ENCODE measurements at regions not wholly inside any gene's neighbourhood (a gene's known extent, or its start where the extent isn't known, plus 50 kb on each side); places are given as distances from the start of the nearest gene placed in this dataset.

- H2BK15ac ChIP-seq (ENCODE audit: low read length): no peak overlapping the region
- peak overlapping the region; percentile 28 for H2BK120ac ChIP-seq (replicated peaks; ENCODE audit: low read depth, low read length)
- no peak overlapping the region for H3K56ac ChIP-seq (replicated peaks; ENCODE audit: insufficient read length, low read depth, low read length)
- H3K27ac ChIP-seq (ENCODE audit: low read depth, low read length): no peak overlapping the region
- no peaks in the 10 kb centered on the region for H3K27me3 ChIP-seq (replicated peaks in 1 of 4; ENCODE audit: control insufficient read depth in 3 of 4, extremely low read depth in 1 of 4, insufficient read depth in 3 of 4, low read length in 3 of 4)
- no peak overlapping the region for H3K4me3 ChIP-seq (ENCODE audit: extremely low read depth in 1 of 4, insufficient read depth in 2 of 4, low read depth in 3 of 4, low read length in 4 of 4)
- H2AFZ ChIP-seq (ENCODE audit: low read length): no peak overlapping the region
- no peak overlapping the region for H4K91ac ChIP-seq (replicated peaks; ENCODE audit: insufficient read length, low read length)
- no peak overlapping the region for H3K18ac ChIP-seq (ENCODE audit: extremely low read depth, low read length)
- FAIRE-seq (no peak), DNase-seq (ENCODE audit: low read depth in 1 of 2, low spot score in 2 of 2) (no peak)
- H2BK20ac ChIP-seq (ENCODE audit: low read length): no peak overlapping the region
- H3K79me1 ChIP-seq (ENCODE audit: low read depth, low read length): no peaks in the 10 kb centered on the region
- H3K23ac ChIP-seq (ENCODE audit: insufficient read length): no peak overlapping the region
- no peak overlapping the region for H2AK5ac ChIP-seq (ENCODE audit: low read depth, low read length)
- 93% methylated on average over 2 of the region's 2 CpGs; no CpG with 5 or more reads in 1 of the 2 experiments for WGBS, 2 experiments (ENCODE audit: extremely low coverage in 1 of 2, insufficient coverage in 1 of 2, insufficient read length in 1 of 2, insufficient replicate concordance in 2 of 2, low coverage in 1 of 2, low lambda C conversion rate in 2 of 2, missing lambda C conversion rate in 1 of 2)
- H3K9ac ChIP-seq (replicated peaks in 1 of 4; ENCODE audit: extremely low read depth in 1 of 4, low read depth in 3 of 4, low read length in 3 of 4): no peak overlapping the region
- no peaks in the 10 kb centered on the region for H3K79me2 ChIP-seq (ENCODE audit: control insufficient read depth in 1 of 2, insufficient read depth in 2 of 2, low read length in 2 of 2)
- H3K23me2 ChIP-seq (ENCODE audit: low read depth, low read length): no peaks in the 10 kb centered on the region
- H3K36me3 ChIP-seq (ENCODE audit: control insufficient read depth in 2 of 4, insufficient read depth in 4 of 4, low read length in 3 of 4): no peaks in the 10 kb centered on the region
- ChIA-PET CTCF (ENCODE audit: partially characterized antibody) (interaction anchor here (1.1 to 1.2 kb wide), 2 partner anchors 17 to 106 kb away, joined by 3 read pairs; no protein-coding TSS in a partner anchor), POLR2A (ENCODE audit: partially characterized antibody) (no interaction called here)
- H3K4ac ChIP-seq (replicated peaks; ENCODE audit: insufficient read length, low read depth, low read length): no peak overlapping the region
- H2BK12ac ChIP-seq (ENCODE audit: low read depth, low read length): no peak overlapping the region
- no peak overlapping the region for H3K14ac ChIP-seq (ENCODE audit: insufficient read length)
- no peak overlapping the region for H4K5ac ChIP-seq (ENCODE audit: insufficient read length, low read depth, low read length)
- H3K4me2 ChIP-seq (ENCODE audit: insufficient read depth in 1 of 2, low read depth in 2 of 2, low read length in 2 of 2): no peak overlapping the region
- no peaks in the 10 kb centered on the region for H3K4me1 ChIP-seq (replicated peaks in 1 of 4; ENCODE audit: control insufficient read depth in 3 of 4, insufficient read depth in 4 of 4, low read length in 3 of 4)
- no peaks in the 10 kb centered on the region for H4K20me1 ChIP-seq (replicated peaks in 1 of 2; ENCODE audit: control insufficient read depth in 1 of 2, insufficient read depth in 2 of 2, low read length in 2 of 2)
- no peaks in the 10 kb centered on the region for H3K9me3 ChIP-seq (ENCODE audit: insufficient read depth in 2 of 2, low read depth in 1 of 2, low read length in 1 of 2)
- no peak overlapping the region for H4K8ac ChIP-seq (ENCODE audit: extremely low read depth, insufficient read depth, low read length)
- no peak overlapping the region for H2BK5ac ChIP-seq (ENCODE audit: low read depth, low read length)
- TF ChIP-seq SUZ12 (IDR thresholded peaks at IDR 0.05; ENCODE audit: low read length) (no peak), BRCA1 (IDR thresholded peaks at IDR 0.05; ENCODE audit: low read depth, low read length) (no peak), RXRA (IDR thresholded peaks at IDR 0.05; ENCODE audit: insufficient read depth, low read depth, low read length) (no peak), TEAD4 (IDR thresholded peaks at IDR 0.05; ENCODE audit: low read depth, low read length) (no peak), NANOG (IDR thresholded peaks at IDR 0.05; ENCODE audit: insufficient read depth, low read depth, low read length, poor library complexity, severe bottlenecking) (no peak), KDM4A (IDR thresholded peaks at IDR 0.05; ENCODE audit: low read depth, low read length, severe bottlenecking) (no peak), HDAC6 (IDR thresholded peaks at IDR 0.05; ENCODE audit: low read depth, low read length) (no peak), SIN3A (conservative IDR thresholded peaks at IDR 0.05 in 1 of 2, IDR thresholded peaks at IDR 0.05 in 1 of 2; ENCODE audit: low read depth in 1 of 2, low read length in 2 of 2) (no peak), TCF12 (IDR thresholded peaks at IDR 0.05; ENCODE audit: low read depth, low read length) (no peak), SP2 (IDR thresholded peaks at IDR 0.05; ENCODE audit: low read length) (no peak), GABPA (IDR thresholded peaks at IDR 0.05; ENCODE audit: borderline replicate concordance, insufficient read depth, low read length) (no peak), ATF2 (IDR thresholded peaks at IDR 0.05; ENCODE audit: low read length) (no peak)
Observed at GRCh38 chr7:19262826-19263225, 117.6 kb upstream of the FERD3L start.

Measured in H1 (cell line).